H9 (cell line): ENCODE measurements at regions not wholly inside any gene's neighbourhood (a gene's known extent, or its start where the extent isn't known, plus 50 kb on each side); places are given as distances from the start of the nearest gene placed in this dataset.

ENCODE experiments used
- DNase-seq: peaks from one replicate; pipeline ENCODE4 v3.0.0-alpha.2; 2017
- H2AFZ ChIP-seq: one replicate; pipeline ENCODE4 v1.6.1; 2013; ENCODE audit warnings: mild to moderate bottlenecking, low read length, control low read depth, moderate library complexity
- H2AK5ac ChIP-seq: 2 replicates; pipeline ENCODE4 v1.6.1; 2013; ENCODE audit warnings: low read length, control low read depth, mixed read lengths; ENCODE audit not compliant: insufficient read length
- H2BK120ac ChIP-seq: one replicate; pipeline ENCODE4 v1.6.1; 2013; ENCODE audit warnings: low read depth, mild to moderate bottlenecking, low read length, control low read depth, inconsistent platforms; ENCODE audit not compliant: poor library complexity, severe bottlenecking
- H2BK12ac ChIP-seq: 2 replicates; pipeline ENCODE4 v1.6.1; 2013; ENCODE audit warnings: low read length, control low read depth, mixed read lengths, low read depth; ENCODE audit not compliant: insufficient read length
- H2BK15ac ChIP-seq: 2 replicates; pipeline ENCODE4 v1.6.1; 2013; ENCODE audit warnings: low read depth, low read length, control low read depth
- H2BK20ac ChIP-seq: one replicate; pipeline ENCODE4 v1.6.1; 2013; ENCODE audit warnings: low read depth, mild to moderate bottlenecking, low read length, control low read depth, inconsistent platforms; ENCODE audit not compliant: poor library complexity, severe bottlenecking
- H2BK5ac ChIP-seq: 2 replicates; pipeline ENCODE4 v1.6.1; 2013; ENCODE audit warnings: low read length, control low read depth, mixed read lengths; ENCODE audit not compliant: insufficient read length
- H3K14ac ChIP-seq: 2 replicates; pipeline ENCODE4 v1.6.1; 2013; ENCODE audit warnings: low read length, control low read depth; ENCODE audit not compliant: insufficient read depth
- H3K18ac ChIP-seq: 2 replicates; pipeline ENCODE4 v1.6.1; 2013; ENCODE audit warnings: low read depth, mild to moderate bottlenecking, mixed read lengths, low read length, control low read depth; ENCODE audit not compliant: insufficient read length
- H3K23ac ChIP-seq: 2 replicates; pipeline ENCODE4 v1.6.1; 2013; ENCODE audit warnings: low read length, control low read depth, mixed read lengths, low read depth; ENCODE audit not compliant: insufficient read length
- H3K23me2 ChIP-seq: 2 replicates; pipeline ENCODE4 v1.6.1; 2013; ENCODE audit warnings: low read depth, mild to moderate bottlenecking, mixed read lengths, low read length, control low read depth; ENCODE audit not compliant: insufficient read length, poor library complexity, severe bottlenecking
- H3K27ac ChIP-seq: 2 replicates; pipeline ENCODE4 v1.5.1; 2013; ENCODE audit warnings: low read length, control low read depth, mixed read lengths, low read depth; ENCODE audit not compliant: insufficient read length
- H3K27me3 ChIP-seq: 2 replicates; pipeline ENCODE4 v1.6.1; 2013; ENCODE audit warnings: low read length, control low read depth, inconsistent platforms; ENCODE audit not compliant: insufficient read depth
- H3K4ac ChIP-seq: 2 replicates; pipeline ENCODE4 v1.6.1; 2013; ENCODE audit warnings: low read depth, mild to moderate bottlenecking, control low read depth, inconsistent platforms, low read length, moderate library complexity
- H3K4me1 ChIP-seq: 2 replicates; pipeline ENCODE4 v1.6.1; 2013; ENCODE audit warnings: low read length, control low read depth, inconsistent platforms; ENCODE audit not compliant: insufficient read depth
- H3K4me2 ChIP-seq: 2 replicates; pipeline ENCODE4 v1.6.1; 2013; ENCODE audit warnings: low read length, control low read depth, mixed read lengths; ENCODE audit not compliant: insufficient read length, insufficient read depth
- H3K56ac ChIP-seq: 2 replicates; pipeline ENCODE4 v1.6.1; 2013; ENCODE audit warnings: low read depth, mild to moderate bottlenecking, mixed read lengths, low read length, control low read depth; ENCODE audit not compliant: insufficient read length
- H3K79me1 ChIP-seq: 2 replicates; pipeline ENCODE4 v1.6.1; 2013; ENCODE audit warnings: low read depth, mild to moderate bottlenecking, moderate library complexity, low read length, control low read depth, inconsistent platforms; ENCODE audit not compliant: insufficient read depth, poor library complexity, severe bottlenecking
- H3K79me2 ChIP-seq: 2 replicates; pipeline ENCODE4 v1.6.1; 2013; ENCODE audit warnings: low read length, control low read depth, inconsistent platforms; ENCODE audit not compliant: insufficient read depth
- H3K9ac ChIP-seq: 2 replicates; pipeline ENCODE4 v1.6.1; 2013; ENCODE audit warnings: low read length, control low read depth, mixed read lengths; ENCODE audit not compliant: insufficient read length; ENCODE audit errors: extremely low read depth
- H3K9me3 ChIP-seq: one replicate; pipeline ENCODE4 v1.6.1; 2013; ENCODE audit warnings: low read depth, low read length, inconsistent platforms; ENCODE audit not compliant: control insufficient read depth
- H3T11ph ChIP-seq: one replicate; pipeline ENCODE4 v1.6.1; 2013; ENCODE audit warnings: mild to moderate bottlenecking, low read length, control low read depth, inconsistent platforms
- H4K20me1 ChIP-seq: one replicate; pipeline ENCODE4 v1.6.1; 2013; ENCODE audit not compliant: control insufficient read depth, insufficient read length, insufficient read depth
- H4K5ac ChIP-seq: 2 replicates; pipeline ENCODE4 v1.6.1; 2013; ENCODE audit warnings: low read depth, mild to moderate bottlenecking, mixed read lengths, low read length, control low read depth; ENCODE audit not compliant: insufficient read length
- H4K8ac ChIP-seq: replicated peaks from 2 replicates; pipeline ENCODE4 v1.6.1; 2013; ENCODE audit warnings: low read length, control low read depth, mixed read lengths, low read depth; ENCODE audit not compliant: insufficient read length
- H4K91ac ChIP-seq: 2 replicates; pipeline ENCODE4 v1.6.1; 2013; ENCODE audit warnings: low read depth, mild to moderate bottlenecking, moderate library complexity, mixed read lengths, low read length, control low read depth; ENCODE audit not compliant: insufficient read length
- H3K27ac Mint-ChIP-seq, 3 experiments: 2 replicates in 2 of 3; 3 replicates in 1 of 3; pipeline ENCODE4 v1.8.0; 2020 to 2021; ENCODE audit warnings: mixed read lengths in 3 of 3, mild to moderate bottlenecking in 1 of 3, moderate library complexity in 1 of 3
- H3K27me3 Mint-ChIP-seq: 2 replicates; pipeline ENCODE4 v1.8.0; 2021; ENCODE audit warnings: low read depth, mild to moderate bottlenecking, moderate library complexity, mixed read lengths
- H3K36me3 Mint-ChIP-seq, 3 experiments: 2 replicates in 2 of 3; 3 replicates in 1 of 3; pipeline ENCODE4 v1.8.0; 2020 to 2021; ENCODE audit warnings: low read depth in 3 of 3, mixed read lengths in 3 of 3; ENCODE audit not compliant: insufficient read depth in 1 of 3
- H3K4me1 Mint-ChIP-seq, 2 experiments: 2 replicates each; pipeline ENCODE4 v1.8.0; 2020; ENCODE audit warnings: mixed read lengths in 2 of 2
- H3K4me3 Mint-ChIP-seq, 2 experiments: 2 replicates in 1 of 2; 3 replicates in 1 of 2; pipeline ENCODE4 v1.8.0; 2020 to 2021; ENCODE audit warnings: mild to moderate bottlenecking in 2 of 2, mixed read lengths in 2 of 2, moderate library complexity in 1 of 2
- H3K9me3 Mint-ChIP-seq, 2 experiments: 2 replicates in 1 of 2; 3 replicates in 1 of 2; pipeline ENCODE4 v1.8.0; 2020; ENCODE audit warnings: mild to moderate bottlenecking in 2 of 2, mixed read lengths in 2 of 2, moderate library complexity in 1 of 2
- WGBS: extraction: QIAGEN DNeasy Blood & Tissue Kit; methylation state at CpG from one replicate; pipeline ENCODE4 v1.1.7; 2013; ENCODE audit warnings: missing lambda C conversion rate, low lambda C conversion rate, mixed read lengths; ENCODE audit not compliant: insufficient read length; ENCODE audit errors: extremely low coverage; 5-methylcytosine and 5-hydroxymethylcytosine counted together
- TF ChIP-seq, protein P1 (sequence below): fragments of 200-600 bp; sonication (generic); conservative IDR thresholded peaks from 3 replicates; pipeline ENCODE4 v1.8.0; 2021; ENCODE audit warnings: antibody characterized with exemption, mild to moderate bottlenecking

DNA sequence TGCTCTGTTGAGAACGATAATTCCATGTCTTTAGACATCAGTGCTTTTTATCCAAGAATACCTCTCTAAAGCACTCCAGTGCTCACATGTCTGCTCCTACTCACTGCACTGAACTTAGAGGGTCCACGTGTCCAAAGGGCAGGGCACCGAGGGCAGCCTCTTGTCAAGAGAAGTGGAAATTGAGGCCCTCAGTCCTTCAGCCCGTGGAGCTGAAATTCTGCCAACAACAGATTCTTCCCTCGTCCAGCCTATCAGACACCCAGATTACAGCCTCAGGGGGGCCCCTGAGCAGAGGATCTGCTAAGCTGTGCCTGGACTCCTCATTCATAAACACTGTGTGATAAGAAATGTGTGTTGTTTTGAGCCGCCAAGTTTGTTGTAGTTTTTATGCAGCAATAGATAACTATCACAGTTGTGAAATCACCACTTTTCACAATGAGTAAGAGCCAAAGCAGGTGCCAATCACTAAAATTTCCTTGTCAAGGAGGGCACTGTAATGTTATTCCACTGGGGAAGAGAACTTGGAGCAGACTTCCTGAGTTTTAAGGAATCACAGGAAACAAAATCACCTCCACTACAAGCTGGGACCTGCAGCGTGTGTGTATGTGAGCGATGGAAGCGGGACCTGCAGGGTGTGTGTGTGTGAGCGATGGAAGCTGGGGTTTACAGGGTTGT lies 58.8 kb upstream of the IGFBPL1 start:
- H3K27me3 Mint-ChIP-seq: no peaks in the 10 kb centered on the region; the same call in 1 of the 2 replicates
- H3T11ph ChIP-seq: peak overlapping the region; percentile 29
- H4K8ac ChIP-seq: no peak overlapping the region
- H3K23ac ChIP-seq: no peak overlapping the region
- H3K79me2 ChIP-seq: no peaks in the 10 kb centered on the region
- H2BK20ac ChIP-seq: no peak overlapping the region
- no peaks in the 10 kb centered on the region for H3K79me1 ChIP-seq
- H3K4me2 ChIP-seq: peak overlapping the region; percentile 5
- H3K4ac ChIP-seq: no peak overlapping the region
- no peak overlapping the region for H4K91ac ChIP-seq
- H3K4me1 ChIP-seq: peaks cover 14% of the 10 kb centered on the region; the same call in 1 of the 2 replicates
- no peaks in the 10 kb centered on the region for H4K20me1 ChIP-seq
- peaks cover 0 to 1% of the 10 kb centered on the region in 2 experiments; a peak in 1 of 5 replicates for H3K9me3 Mint-ChIP-seq
- H3K14ac ChIP-seq: peak overlapping the region; percentile 58
- no peak overlapping the region for H3K56ac ChIP-seq
- no peak for DNase-seq
- no peaks in the 10 kb centered on the region for H3K23me2 ChIP-seq
- no peak overlapping the region for H4K5ac ChIP-seq
- TF ChIP-seq, protein P1, sequence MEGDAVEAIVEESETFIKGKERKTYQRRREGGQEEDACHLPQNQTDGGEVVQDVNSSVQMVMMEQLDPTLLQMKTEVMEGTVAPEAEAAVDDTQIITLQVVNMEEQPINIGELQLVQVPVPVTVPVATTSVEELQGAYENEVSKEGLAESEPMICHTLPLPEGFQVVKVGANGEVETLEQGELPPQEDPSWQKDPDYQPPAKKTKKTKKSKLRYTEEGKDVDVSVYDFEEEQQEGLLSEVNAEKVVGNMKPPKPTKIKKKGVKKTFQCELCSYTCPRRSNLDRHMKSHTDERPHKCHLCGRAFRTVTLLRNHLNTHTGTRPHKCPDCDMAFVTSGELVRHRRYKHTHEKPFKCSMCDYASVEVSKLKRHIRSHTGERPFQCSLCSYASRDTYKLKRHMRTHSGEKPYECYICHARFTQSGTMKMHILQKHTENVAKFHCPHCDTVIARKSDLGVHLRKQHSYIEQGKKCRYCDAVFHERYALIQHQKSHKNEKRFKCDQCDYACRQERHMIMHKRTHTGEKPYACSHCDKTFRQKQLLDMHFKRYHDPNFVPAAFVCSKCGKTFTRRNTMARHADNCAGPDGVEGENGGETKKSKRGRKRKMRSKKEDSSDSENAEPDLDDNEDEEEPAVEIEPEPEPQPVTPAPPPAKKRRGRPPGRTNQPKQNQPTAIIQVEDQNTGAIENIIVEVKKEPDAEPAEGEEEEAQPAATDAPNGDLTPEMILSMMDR: no peak
- peak overlapping the region; percentile 21 for H3K18ac ChIP-seq
- H2BK5ac ChIP-seq: peak overlapping the region; percentile 9
- H3K9ac ChIP-seq: no peak overlapping the region
- peak overlapping the region; percentile 44 for H3K27ac ChIP-seq
- peak overlapping the region; percentile 91 for H2AFZ ChIP-seq
- peaks cover 41 to 46% of the 10 kb centered on the region in 2 experiments for H3K4me1 Mint-ChIP-seq
- H3K9me3 ChIP-seq: no peaks in the 10 kb centered on the region
- H3K4me3 Mint-ChIP-seq: peak overlapping the region in 1 of 2 experiments; percentile 53; a peak in 4 of 5 replicates
- H3K27ac Mint-ChIP-seq: peak overlapping the region; percentile 59 to 96 (median 95); a peak in 6 of 7 replicates
- H2BK12ac ChIP-seq: peak overlapping the region; percentile 76
- H2AK5ac ChIP-seq: no peak overlapping the region
- no peaks in the 10 kb centered on the region for H3K27me3 ChIP-seq
- WGBS: no CpG with 5 or more reads among the region's 10 CpGs
- no peak overlapping the region for H2BK15ac ChIP-seq
- H2BK120ac ChIP-seq: no peak overlapping the region
- peaks cover 0 to 1% (median 0%) of the 10 kb centered on the region in 3 experiments; a peak in 1 of 7 replicates for H3K36me3 Mint-ChIP-seq
